Esophagus muscularis mucosa (tissue), 3 donors: ENCODE measurements at regions not wholly inside any gene's neighbourhood (a gene's known extent, or its start where the extent isn't known, plus 50 kb on each side); places are given as distances from the start of the nearest gene placed in this dataset.

Experiments used
- POLR2A ChIP-seq: fragments of 450-650 bp; IDR thresholded peaks from one replicate; pipeline ENCODE4 v1.6.1; 2017; ENCODE audit warnings: antibody characterized with exemption, moderate library complexity, mild to moderate bottlenecking, low read depth
- POLR2AphosphoS5 ChIP-seq, 2 donors: sonication (generic); formaldehyde crosslinking; IDR thresholded peaks; one replicate each; pipeline ENCODE4 v1.6.1; 2017; ENCODE audit warnings: antibody characterized with exemption in 2 of 2
- TF ChIP-seq, protein P1 (sequence below), 3 experiments: fragments of 200-600 bp in 2 of 3; fragments of 450-650 bp in 1 of 3; sonication (generic) in 2 of 3; IDR thresholded peaks; one replicate each; pipeline ENCODE4 v1.5.1; 2017 to 2019; ENCODE audit warnings: antibody characterized with exemption in 3 of 3, mild to moderate bottlenecking in 2 of 3, moderate library complexity in 1 of 3

DNA sequence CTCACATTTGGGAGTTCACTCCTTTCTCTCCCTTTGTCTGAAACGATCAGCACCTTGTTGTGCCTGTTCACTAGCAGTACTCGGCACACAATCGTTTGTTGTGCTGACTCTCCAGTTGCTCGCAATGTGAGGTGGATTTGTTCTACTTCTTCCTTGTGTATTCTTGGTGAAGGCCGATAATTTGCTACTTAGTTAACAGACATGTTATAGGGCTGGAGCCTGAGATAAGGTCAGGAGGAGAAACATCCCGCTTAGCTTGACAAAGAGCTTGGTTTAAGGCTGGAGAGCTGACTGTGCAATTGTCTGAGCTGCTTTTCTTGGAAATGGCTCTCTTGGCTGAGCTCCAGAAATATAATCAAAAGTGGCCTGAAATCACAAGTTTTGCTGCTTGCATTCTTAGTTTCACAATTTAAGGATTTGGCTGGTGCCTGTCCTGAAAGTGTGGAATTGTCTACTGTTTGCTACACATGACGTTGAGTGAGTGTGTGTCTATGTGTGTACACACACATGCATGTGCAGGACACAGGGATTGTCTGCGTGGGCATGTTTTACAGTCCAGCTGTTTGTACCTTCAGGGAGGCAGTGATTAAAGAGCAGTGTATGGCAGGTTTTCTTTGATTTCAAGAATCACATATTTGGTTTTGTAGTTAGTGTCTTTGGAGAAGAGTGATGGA, 77.7 kb downstream of the ARF6 start:
- TF ChIP-seq, protein P1, sequence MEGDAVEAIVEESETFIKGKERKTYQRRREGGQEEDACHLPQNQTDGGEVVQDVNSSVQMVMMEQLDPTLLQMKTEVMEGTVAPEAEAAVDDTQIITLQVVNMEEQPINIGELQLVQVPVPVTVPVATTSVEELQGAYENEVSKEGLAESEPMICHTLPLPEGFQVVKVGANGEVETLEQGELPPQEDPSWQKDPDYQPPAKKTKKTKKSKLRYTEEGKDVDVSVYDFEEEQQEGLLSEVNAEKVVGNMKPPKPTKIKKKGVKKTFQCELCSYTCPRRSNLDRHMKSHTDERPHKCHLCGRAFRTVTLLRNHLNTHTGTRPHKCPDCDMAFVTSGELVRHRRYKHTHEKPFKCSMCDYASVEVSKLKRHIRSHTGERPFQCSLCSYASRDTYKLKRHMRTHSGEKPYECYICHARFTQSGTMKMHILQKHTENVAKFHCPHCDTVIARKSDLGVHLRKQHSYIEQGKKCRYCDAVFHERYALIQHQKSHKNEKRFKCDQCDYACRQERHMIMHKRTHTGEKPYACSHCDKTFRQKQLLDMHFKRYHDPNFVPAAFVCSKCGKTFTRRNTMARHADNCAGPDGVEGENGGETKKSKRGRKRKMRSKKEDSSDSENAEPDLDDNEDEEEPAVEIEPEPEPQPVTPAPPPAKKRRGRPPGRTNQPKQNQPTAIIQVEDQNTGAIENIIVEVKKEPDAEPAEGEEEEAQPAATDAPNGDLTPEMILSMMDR (IDR thresholded peaks at IDR 0.05): no peak
- TF ChIP-seq POLR2A (no peak), POLR2AphosphoS5 (IDR thresholded peaks at IDR 0.05) (peak in 1 of 2 donors; percentile 1)
